Islet of Langerhans (tissue), 1 donor: ENCODE measurements at regions not wholly inside any gene's neighbourhood (a gene's known extent, or its start where the extent isn't known, plus 50 kb on each side); places are given as distances from the start of the nearest gene placed in this dataset.
"Not testable (repeated sequence)": the region's sequence is repeated elsewhere in the genome, so short reads cannot be mapped to it uniquely, and the experiment has no call there.

Experiments
- FAIRE-seq: peaks from one replicate; lab custom pipeline; 2011; peaks lifted over from hg19 to GRCh38; lab: Jason Lieb, UNC

GRCh38 chr2:129908721-129909373 lies 70.6 kb upstream of the RAB6C start:
- FAIRE-seq, result no peak

GRCh38 chr2:129909651-129910418 lies 69.6 kb upstream of the RAB6C start:
- FAIRE-seq, result no peak

- FAIRE-seq, result no peak
Observed at GRCh38 chr2:129910446-129911362, 68.8 kb upstream of the RAB6C start.

GRCh38 chr2:129911363-129912065 lies 68.0 kb upstream of the RAB6C start:
- FAIRE-seq, result no peak

GRCh38 chr2:129912066-129912820 lies 67.2 kb upstream of the RAB6C start:
- FAIRE-seq, result no peak

- FAIRE-seq, result no peak
Observed at GRCh38 chr2:129912871-129913694, 66.4 kb upstream of the RAB6C start.

- FAIRE-seq, result no peak
Observed at GRCh38 chr2:129913695-129914495, 65.6 kb upstream of the RAB6C start.

GRCh38 chr2:129914538-129915302 lies 64.7 kb upstream of the RAB6C start:
- FAIRE-seq, result no peak

GRCh38 chr2:129915303-129915840 lies 64.1 kb upstream of the RAB6C start:
- no peak for FAIRE-seq

- no peak for FAIRE-seq
Observed at GRCh38 chr2:129918604-129919003, 60.9 kb upstream of the RAB6C start.

- FAIRE-seq, result no peak
Observed at GRCh38 chr2:129922571-129923264, 56.7 kb upstream of the RAB6C start.

- FAIRE-seq, result peak; percentile 95
Observed at GRCh38 chr2:129923265-129924091, 56.0 kb upstream of the RAB6C start.

- not testable (repeated sequence) for FAIRE-seq
Observed at GRCh38 chr2:129924115-129924514, 55.4 kb upstream of the RAB6C start.

GRCh38 chr2:129925381-129925780 lies 54.1 kb upstream of the RAB6C start:
- FAIRE-seq, result no peak

- FAIRE-seq, result no peak
Observed at GRCh38 chr2:129927696-129928095, 51.8 kb upstream of the RAB6C start.

GRCh38 chr2:129929321-129930290 lies 49.9 kb upstream of the RAB6C start:
- FAIRE-seq, result no peak
